Breast epithelium (tissue), 3 donors: ENCODE measurements at regions not wholly inside any gene's neighbourhood (a gene's known extent, or its start where the extent isn't known, plus 50 kb on each side); places are given as distances from the start of the nearest gene placed in this dataset.

Experiments used
- POLR2A ChIP-seq: fragments of 450-650 bp; IDR thresholded peaks from one replicate; pipeline ENCODE4 v1.6.1; 2016; ENCODE audit warnings: antibody characterized with exemption, mild to moderate bottlenecking, moderate library complexity
- POLR2AphosphoS5 ChIP-seq, 3 donors: sonication (generic); formaldehyde crosslinking; IDR thresholded peaks; one replicate each; pipeline ENCODE4 v1.6.1; 2017; ENCODE audit warnings: antibody characterized with exemption in 3 of 3
- TF ChIP-seq, protein P1 (sequence below), 3 donors: fragments of 450-650 bp; IDR thresholded peaks; one replicate each; pipeline ENCODE4 v1.5.1; 2016 to 2017; ENCODE audit warnings: antibody characterized with exemption in 3 of 3, mild to moderate bottlenecking in 3 of 3, moderate library complexity in 3 of 3

DNA sequence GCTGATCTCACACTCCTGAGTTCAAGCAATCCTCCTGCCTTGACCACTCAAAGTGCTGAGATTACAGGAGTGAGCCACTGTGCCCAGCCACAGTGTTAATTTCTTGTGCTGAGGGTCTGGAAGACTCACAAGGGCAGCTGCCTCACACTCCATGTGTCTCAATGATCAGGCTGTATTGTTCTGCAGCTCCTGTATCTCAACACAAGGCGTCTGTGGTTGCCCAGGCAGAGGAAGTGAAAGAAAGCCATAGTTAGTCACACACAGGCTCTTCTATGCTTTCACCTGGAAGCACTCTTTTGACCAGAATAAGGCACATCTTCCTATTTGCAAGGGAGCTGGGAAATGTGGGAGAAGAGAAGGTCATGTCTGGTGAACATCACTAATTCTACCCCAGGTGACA lies 107.3 kb upstream of the ZNF507 start:
- TF ChIP-seq POLR2A (no peak), POLR2AphosphoS5 (IDR thresholded peaks at IDR 0.05) (no peak)
- TF ChIP-seq, protein P1, sequence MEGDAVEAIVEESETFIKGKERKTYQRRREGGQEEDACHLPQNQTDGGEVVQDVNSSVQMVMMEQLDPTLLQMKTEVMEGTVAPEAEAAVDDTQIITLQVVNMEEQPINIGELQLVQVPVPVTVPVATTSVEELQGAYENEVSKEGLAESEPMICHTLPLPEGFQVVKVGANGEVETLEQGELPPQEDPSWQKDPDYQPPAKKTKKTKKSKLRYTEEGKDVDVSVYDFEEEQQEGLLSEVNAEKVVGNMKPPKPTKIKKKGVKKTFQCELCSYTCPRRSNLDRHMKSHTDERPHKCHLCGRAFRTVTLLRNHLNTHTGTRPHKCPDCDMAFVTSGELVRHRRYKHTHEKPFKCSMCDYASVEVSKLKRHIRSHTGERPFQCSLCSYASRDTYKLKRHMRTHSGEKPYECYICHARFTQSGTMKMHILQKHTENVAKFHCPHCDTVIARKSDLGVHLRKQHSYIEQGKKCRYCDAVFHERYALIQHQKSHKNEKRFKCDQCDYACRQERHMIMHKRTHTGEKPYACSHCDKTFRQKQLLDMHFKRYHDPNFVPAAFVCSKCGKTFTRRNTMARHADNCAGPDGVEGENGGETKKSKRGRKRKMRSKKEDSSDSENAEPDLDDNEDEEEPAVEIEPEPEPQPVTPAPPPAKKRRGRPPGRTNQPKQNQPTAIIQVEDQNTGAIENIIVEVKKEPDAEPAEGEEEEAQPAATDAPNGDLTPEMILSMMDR (IDR thresholded peaks at IDR 0.05), result no peak
